ENCODE measurements at regions not wholly inside any gene's neighbourhood (a gene's known extent, or its start where the extent isn't known, plus 50 kb on each side); places are given as distances from the start of the nearest gene placed in this dataset.
"Not testable (repeated sequence)": the region's sequence is repeated elsewhere in the genome, so short reads cannot be mapped to it uniquely, and the experiment has no call there.

GRCh38 chr13:28607187-28607955 is 51.6 kb upstream of the POMP start:
- intact Hi-C loops (cut with DNase I): no loop called here
- no peaks in the 10 kb centered on the region for H3K36me3 ChIP-seq
- no peaks in the 10 kb centered on the region for H3K27me3 ChIP-seq
- H3K4me3 ChIP-seq: no peak overlapping the region
- H3K27ac ChIP-seq: no peak overlapping the region
- TF ChIP-seq, protein P1, sequence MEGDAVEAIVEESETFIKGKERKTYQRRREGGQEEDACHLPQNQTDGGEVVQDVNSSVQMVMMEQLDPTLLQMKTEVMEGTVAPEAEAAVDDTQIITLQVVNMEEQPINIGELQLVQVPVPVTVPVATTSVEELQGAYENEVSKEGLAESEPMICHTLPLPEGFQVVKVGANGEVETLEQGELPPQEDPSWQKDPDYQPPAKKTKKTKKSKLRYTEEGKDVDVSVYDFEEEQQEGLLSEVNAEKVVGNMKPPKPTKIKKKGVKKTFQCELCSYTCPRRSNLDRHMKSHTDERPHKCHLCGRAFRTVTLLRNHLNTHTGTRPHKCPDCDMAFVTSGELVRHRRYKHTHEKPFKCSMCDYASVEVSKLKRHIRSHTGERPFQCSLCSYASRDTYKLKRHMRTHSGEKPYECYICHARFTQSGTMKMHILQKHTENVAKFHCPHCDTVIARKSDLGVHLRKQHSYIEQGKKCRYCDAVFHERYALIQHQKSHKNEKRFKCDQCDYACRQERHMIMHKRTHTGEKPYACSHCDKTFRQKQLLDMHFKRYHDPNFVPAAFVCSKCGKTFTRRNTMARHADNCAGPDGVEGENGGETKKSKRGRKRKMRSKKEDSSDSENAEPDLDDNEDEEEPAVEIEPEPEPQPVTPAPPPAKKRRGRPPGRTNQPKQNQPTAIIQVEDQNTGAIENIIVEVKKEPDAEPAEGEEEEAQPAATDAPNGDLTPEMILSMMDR (IDR thresholded peaks at IDR 0.05): no peak
- no peaks in the 10 kb centered on the region for H3K9me3 ChIP-seq
- ATAC-seq (no peak), DNase-seq (no peak)
- peaks cover 0 to 12% of the 10 kb centered on the region in 2 donors for H3K4me1 ChIP-seq

GRCh38 chr13:28606466-28606865 is 52.5 kb upstream of the POMP start:
- intact Hi-C loops (cut with DNase I): no loop called here

DNA sequence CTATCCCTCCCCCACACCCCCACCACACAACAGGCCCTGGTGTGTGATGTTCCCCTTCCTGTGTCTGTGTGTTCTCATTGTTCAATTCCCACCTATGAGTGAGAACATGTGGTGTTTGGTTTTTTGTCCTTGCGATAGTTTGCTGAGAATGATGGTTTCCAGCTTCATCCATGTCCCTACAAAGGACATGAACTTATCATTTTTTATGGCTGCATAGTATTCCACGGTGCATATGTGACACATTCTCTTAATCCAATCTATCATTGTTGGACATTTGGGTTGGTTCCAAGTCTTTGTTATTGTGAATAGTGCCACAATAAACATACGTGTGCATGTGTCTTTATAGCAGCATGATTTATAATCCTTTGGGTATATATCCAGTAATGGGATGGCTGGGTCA is 53.8 kb upstream of the POMP start:
- H3K9me3 ChIP-seq; H3K27ac ChIP-seq; H3K27me3 ChIP-seq; H3K4me3 ChIP-seq; H3K4me1 ChIP-seq; DNase-seq; H3K36me3 ChIP-seq; intact Hi-C loops (cut with DNase I); ATAC-seq: not testable (repeated sequence)

More at GRCh38 chr13:28606466-28606865, 52.5 kb upstream of the POMP start:
- no peaks in the 10 kb centered on the region for H3K27me3 ChIP-seq
- no peaks in the 10 kb centered on the region for H3K36me3 ChIP-seq
- H3K9me3 ChIP-seq: no peaks in the 10 kb centered on the region
- no peak overlapping the region for H3K4me3 ChIP-seq
- TF ChIP-seq, protein P1 (IDR thresholded peaks at IDR 0.05): no peak
- ATAC-seq: no peak
- DNase-seq: no peak
- H3K4me1 ChIP-seq: peaks cover 0 to 4% of the 10 kb centered on the region in 2 donors
- no peak overlapping the region for H3K27ac ChIP-seq

- intact Hi-C loops (cut with DNase I): no loop called here
- H3K36me3 ChIP-seq: no peaks in the 10 kb centered on the region
- TF ChIP-seq, protein P1 (IDR thresholded peaks at IDR 0.05): no peak
- ATAC-seq: no peak
- peaks cover 0 to 4% of the 10 kb centered on the region in 2 donors for H3K9me3 ChIP-seq
- DNase-seq: no peak
- no peaks in the 10 kb centered on the region for H3K4me1 ChIP-seq
- no peak overlapping the region for H3K4me3 ChIP-seq
- H3K27me3 ChIP-seq: no peaks in the 10 kb centered on the region
- H3K27ac ChIP-seq: no peak overlapping the region
These were observed 55.8 kb upstream of the POMP start for GRCh38 chr13:28603043-28603664.

GRCh38 chr13:28602580-28602979 is 56.4 kb upstream of the POMP start:
- ATAC-seq: no peak

More at GRCh38 chr13:28602580-28602979, 56.4 kb upstream of the POMP start:
- H3K4me3 ChIP-seq: no peak overlapping the region
- no peaks in the 10 kb centered on the region for H3K4me1 ChIP-seq
- TF ChIP-seq, protein P1 (IDR thresholded peaks at IDR 0.05): no peak
- DNase-seq: no peak
- peaks cover 0 to 4% of the 10 kb centered on the region in 2 donors for H3K9me3 ChIP-seq
- no peaks in the 10 kb centered on the region for H3K36me3 ChIP-seq
- intact Hi-C loops (cut with DNase I): no loop called here
- H3K27me3 ChIP-seq: no peaks in the 10 kb centered on the region
- H3K27ac ChIP-seq: no peak overlapping the region
